VCaP (cell line): ENCODE measurements at regions not wholly inside any gene's neighbourhood (a gene's known extent, or its start where the extent isn't known, plus 50 kb on each side); places are given as distances from the start of the nearest gene placed in this dataset.
A peak's percentile ranks its signal among the peaks of the same experiment; 100 is the strongest.

Experiments used
- H3K27ac ChIP-seq: fragments of 450-650 bp; 2 replicates; pipeline ENCODE4 v1.5.1; 2017
- TF ChIP-seq, protein P1 (sequence below): fragments of 450-650 bp; conservative IDR thresholded peaks from 2 replicates; pipeline ENCODE4 v1.5.1; 2017; ENCODE audit warnings: mild to moderate bottlenecking, moderate library complexity

DNA sequence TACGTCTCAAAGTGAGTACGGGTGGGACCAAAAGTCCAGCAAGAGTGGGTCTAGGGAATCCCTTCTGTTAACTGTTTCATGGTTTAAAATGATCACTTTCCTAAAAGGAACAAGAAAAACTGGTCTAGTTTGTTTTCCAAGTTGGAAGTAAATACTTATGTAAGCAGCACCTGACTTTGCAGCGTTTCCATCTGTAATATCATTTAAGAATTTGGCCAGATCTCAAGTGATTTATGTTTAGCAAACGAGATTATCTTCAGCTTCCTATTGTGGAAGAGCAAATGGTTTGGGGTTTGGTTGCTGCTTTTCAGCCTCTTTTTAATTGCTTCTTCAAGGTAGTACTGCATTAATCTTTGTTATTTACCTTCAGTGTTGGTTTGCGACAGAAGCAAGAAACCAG, 50.4 kb downstream of the FHIP1A start:
- TF ChIP-seq, protein P1, sequence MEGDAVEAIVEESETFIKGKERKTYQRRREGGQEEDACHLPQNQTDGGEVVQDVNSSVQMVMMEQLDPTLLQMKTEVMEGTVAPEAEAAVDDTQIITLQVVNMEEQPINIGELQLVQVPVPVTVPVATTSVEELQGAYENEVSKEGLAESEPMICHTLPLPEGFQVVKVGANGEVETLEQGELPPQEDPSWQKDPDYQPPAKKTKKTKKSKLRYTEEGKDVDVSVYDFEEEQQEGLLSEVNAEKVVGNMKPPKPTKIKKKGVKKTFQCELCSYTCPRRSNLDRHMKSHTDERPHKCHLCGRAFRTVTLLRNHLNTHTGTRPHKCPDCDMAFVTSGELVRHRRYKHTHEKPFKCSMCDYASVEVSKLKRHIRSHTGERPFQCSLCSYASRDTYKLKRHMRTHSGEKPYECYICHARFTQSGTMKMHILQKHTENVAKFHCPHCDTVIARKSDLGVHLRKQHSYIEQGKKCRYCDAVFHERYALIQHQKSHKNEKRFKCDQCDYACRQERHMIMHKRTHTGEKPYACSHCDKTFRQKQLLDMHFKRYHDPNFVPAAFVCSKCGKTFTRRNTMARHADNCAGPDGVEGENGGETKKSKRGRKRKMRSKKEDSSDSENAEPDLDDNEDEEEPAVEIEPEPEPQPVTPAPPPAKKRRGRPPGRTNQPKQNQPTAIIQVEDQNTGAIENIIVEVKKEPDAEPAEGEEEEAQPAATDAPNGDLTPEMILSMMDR, result no peak
- peak overlapping the region; percentile 89 for H3K27ac ChIP-seq

GRCh38 chr4:151460434-151460833, 51.5 kb downstream of the FHIP1A start:
- H3K27ac ChIP-seq, result peak overlapping the region; percentile 89
- TF ChIP-seq, protein P1, result no peak

GRCh38 chr4:151462554-151462953, 53.6 kb downstream of the FHIP1A start:
- TF ChIP-seq, protein P1, result no peak
- H3K27ac ChIP-seq, result peak overlapping the region; percentile 89

- H3K27ac ChIP-seq, result no peak overlapping the region
- TF ChIP-seq, protein P1, result no peak
Measured at GRCh38 chr4:151468715-151469696, 60.0 kb downstream of the FHIP1A start.

- H3K27ac ChIP-seq, result no peak overlapping the region
- TF ChIP-seq, protein P1, result no peak
Measured at GRCh38 chr4:151469970-151470369, 61.0 kb downstream of the FHIP1A start.

DNA sequence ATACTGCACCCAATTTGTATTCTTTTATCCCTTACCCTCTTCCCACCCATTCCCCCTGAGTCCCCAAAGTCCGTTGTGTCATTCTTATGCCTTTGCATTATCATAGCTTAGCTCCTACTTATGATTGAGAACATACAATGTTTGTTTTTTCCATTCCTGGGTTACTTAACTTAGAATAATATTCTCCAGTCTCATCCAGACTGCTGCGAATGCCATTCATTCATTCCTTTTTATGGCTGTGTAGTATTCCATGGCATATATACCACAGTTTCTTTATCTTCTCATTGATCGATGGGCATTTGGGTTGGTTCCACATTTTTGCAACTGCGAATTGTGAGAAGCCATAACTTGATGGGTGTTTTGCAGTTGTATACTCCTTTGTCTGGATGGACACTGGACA, 62.8 kb downstream of the FHIP1A start:
- no peak overlapping the region for H3K27ac ChIP-seq
- TF ChIP-seq, protein P1, result no peak

- H3K27ac ChIP-seq, result no peak overlapping the region
- TF ChIP-seq, protein P1, result no peak
Measured at GRCh38 chr4:151472297-151472696, 63.3 kb downstream of the FHIP1A start.
